MV-4-11 (cell line): ENCODE measurements at regions not wholly inside any gene's neighbourhood (a gene's known extent, or its start where the extent isn't known, plus 50 kb on each side); places are given as distances from the start of the nearest gene placed in this dataset.
A peak's percentile ranks its signal among the peaks of the same experiment; 100 is the strongest.
"Not testable (repeated sequence)": the region's sequence is repeated elsewhere in the genome, so short reads cannot be mapped to it uniquely, and the experiment has no call there.

Experiments
- DNase-seq: peaks from one replicate; lab custom pipeline; 2025; lab: John Stamatoyannopoulos, UW

DNA sequence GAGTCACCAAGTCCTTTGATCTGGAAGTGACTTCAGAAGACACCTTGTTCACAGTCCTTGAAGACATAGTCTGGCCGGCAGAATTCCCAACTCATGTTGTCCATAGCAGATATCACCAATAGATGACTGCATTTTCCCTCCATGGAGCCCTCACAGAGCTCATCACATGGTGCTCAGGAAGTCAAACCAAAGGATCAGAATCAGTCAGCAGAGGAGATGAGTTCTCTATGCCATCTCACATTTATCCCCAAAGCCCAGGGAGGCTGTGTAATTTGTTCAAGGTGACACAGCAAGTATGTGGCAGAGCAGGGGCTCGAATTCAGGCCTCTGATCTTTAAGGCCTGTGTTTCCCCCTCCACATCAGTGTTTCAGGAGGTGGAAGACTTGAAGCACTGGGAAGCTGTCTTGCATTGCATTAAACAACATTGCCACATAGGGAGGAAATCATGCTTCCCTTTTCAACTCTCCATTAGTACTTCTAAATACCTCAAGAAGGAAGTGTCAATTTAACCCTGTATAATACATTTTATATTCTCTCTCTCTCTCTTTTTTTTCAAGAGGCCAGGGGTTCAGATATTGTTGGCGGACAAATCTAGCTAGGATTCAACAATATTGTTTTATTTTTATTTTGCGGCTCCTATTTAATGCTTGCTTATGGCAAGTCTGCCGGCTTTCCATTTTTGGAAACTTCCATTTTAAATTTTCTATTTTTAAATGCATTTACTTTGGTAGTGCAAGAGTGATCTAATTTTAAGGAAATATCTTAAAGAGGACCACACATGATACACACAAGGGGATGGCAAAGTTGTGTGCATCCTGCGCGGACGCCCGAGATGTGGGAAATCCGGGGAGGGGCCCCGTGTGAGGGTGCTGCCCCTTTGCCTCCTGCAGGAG lies 61.9 kb downstream of the NPIPB5 start:
- DNase-seq: peak; percentile 91

DNA sequence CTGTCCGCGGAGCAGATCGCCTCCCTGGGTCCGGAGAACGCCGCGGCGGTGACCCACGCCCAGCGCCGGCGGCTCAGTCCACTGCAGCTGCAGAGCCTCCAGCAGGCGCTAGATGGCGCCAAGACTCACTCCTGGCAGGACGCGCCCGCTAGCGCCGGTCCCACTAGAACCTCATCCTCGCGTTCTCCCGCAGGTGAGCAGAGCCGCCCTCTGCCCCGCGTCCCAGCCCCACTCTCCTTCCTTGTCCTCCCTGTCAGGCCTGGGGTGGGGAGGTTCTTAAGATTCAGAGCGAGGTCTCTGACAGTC lies 62.5 kb downstream of the NPIPB5 start:
- DNase-seq: not testable (repeated sequence)

DNA sequence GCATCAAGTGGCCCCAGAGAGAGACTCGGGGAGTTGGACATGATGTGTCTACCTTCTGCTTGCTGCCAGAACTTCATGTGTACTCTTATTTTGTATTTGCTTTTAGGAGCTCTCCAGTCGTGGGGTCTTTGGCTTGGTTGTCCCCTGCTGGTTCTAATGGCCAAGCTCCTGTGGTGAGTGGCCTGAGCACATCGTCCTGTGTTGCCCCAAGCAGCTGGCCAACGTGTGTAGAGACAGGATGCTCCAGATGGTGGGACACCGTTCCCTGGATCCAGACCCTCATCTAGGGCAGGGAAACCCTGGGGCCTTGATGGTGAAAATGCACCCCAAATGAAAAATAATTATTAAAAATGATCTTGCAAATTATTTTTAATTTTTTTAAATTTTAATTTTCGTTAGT lies 65.8 kb downstream of the NPIPB5 start:
- DNase-seq: not testable (repeated sequence)

DNA sequence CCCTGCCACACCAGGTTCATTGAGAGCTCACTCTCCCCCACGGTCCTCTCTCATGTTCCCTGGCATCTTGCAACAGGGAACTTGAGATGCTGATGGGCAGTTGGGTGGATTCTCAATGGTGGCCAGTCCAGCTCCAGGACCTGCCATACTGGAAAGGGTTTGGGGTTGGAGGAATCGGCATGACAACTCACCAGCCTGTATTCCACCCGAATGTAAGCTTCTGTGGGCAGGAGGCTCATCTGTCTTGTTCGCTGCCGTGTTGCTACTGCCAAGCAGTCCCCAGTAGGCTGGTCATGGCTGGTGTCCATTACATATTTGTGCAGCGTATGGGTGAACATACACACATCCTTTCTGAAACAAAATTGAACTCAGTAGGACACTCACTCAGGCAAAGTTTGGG lies 72.5 kb downstream of the NPIPB5 start:
- DNase-seq: not testable (repeated sequence)

DNA sequence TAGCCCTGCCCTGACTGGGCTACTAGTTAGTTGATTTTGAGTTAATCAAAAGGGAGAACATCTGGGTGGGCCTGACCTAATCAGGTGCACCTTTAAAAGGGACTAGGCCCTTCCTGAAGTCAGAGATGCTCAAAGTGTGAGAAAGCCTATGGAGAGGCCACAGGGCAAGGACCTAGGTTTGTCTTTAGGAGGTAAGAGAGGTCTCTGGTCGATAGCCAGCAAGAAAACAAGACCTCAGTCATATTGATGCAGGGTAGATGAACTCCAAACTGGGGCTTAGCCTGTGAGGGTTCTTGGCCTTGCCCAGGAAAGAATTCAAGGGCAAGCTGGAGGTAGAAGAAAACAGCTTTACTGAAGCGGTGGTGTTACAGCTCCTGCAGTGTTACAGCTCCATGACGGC lies 73.8 kb downstream of the NPIPB5 start:
- DNase-seq: not testable (repeated sequence)

DNA sequence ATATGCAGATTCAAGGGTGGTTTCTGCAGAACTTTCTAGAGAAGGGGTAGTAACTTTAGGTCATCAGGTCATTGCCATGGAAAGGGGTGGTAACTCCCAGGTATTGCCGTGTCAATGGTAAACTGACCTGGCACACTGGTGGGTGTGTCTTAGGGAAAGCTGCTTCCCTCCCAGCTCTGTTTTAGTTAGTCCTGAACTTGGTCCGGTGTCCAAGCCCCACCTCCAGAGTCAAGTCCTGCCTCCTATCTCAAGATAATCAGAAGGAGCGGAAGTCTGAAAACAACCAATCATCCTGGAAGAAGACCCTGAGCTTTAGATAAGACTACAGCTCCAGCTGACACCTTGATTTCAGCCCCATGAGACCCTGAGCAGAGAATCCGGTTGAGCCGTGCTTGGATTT lies 74.2 kb downstream of the NPIPB5 start:
- not testable (repeated sequence) for DNase-seq

DNA sequence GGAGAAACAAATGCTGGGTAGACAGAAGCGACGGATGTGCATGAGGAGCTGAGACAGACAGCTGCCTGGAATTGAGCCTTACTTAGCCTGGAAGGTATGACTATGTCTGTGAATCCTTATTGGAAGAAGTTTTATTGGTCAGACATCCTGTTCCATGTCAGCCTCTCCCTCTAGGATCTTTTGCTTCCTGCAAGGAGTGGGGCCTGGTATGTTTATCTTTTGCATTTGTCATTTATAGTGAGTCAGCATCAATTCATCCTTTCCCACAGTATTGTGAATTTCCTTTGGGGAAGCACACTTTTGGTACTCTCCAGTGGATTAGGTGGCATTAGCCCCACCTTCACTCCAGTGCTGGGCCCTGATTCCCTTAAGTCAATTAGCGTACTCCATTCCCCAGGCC lies 74.7 kb downstream of the NPIPB5 start:
- not testable (repeated sequence) for DNase-seq

DNA sequence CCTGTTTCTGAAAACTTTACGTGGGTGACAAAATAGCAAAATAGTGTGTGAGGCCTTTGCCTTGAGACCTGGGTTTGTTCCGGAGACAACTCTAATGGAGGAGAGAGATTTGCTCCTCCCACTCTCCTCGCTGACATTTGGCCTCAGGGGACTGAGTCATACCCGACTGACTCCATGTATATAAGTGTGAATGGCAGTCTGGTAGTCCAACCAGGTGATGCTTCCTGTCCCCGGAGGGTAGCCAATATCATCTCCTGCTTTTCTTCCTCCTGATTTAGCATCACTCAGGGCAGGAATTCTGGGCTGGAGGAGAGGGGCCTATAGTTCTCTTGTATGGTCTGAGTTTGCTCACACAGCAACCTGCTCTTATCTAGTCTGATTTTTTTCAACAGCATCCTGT lies 76.0 kb downstream of the NPIPB5 start:
- DNase-seq: not testable (repeated sequence)

DNA sequence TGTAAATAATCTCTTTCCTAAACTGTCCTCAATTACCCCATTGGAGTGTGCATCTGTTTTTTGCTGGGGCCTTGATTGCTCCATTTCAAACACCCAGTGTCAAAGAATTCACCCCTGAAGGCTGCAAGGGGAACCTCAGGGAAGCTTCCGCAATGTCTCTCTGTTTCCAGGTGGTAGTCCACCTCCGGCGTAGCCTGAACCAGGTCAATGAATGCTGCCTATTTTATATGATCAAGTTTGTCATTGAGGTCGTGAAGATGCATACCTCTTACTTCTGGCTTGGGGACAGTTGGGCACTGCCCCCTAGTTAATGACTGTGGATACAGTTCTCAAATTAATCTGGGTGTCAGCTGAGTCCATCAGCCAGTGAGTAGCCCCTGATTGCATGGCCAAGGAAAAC lies 79.1 kb downstream of the NPIPB5 start:
- not testable (repeated sequence) for DNase-seq

DNA sequence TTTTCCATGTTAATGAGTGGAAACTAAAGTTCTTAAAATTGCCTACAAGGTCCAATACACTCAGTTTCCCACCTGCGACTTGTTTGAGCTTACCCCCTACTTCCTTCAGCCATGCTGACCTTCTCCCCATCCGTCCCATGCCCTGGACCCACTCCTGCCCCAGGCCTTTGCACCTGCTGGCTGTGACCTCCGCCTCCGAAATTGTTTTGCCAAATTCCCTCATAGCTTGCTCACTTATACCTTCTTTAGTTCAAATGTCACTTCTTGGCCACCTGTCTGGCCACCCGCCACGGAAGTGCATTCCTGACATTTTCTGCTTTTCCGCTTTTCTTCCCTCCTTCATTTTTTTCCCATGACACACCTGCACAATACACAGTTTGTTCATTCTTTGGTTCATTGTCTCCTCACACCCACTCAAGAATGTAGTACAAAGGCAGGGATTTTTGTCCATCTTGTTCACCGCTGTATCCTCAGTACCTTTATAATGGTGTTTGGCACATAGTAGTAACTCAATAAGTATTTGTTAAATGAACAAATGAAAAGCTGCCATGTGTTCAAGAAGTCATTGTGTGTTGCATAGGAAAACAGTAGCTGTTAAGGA lies 85.9 kb downstream of the NPIPB5 start:
- DNase-seq: not testable (repeated sequence)

DNA sequence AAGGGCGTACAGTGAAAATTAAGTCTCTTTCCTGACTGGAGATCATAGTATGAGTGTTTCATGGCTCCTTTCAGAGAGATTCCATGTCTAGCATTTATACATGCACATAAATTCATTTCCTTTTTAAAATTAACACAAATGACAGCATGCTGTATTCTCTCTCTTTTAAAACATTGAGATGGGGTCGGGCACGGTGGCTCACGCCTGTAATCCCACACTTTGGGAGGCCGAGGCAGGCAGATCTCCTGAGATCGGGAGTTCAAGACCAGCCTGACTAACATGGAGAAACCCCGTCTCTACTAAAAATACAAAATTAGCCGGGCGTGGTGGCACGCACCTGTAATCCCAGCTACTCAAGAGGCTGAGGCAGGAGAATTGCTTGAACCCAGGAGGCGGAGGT lies 93.1 kb downstream of the NPIPB5 start:
- not testable (repeated sequence) for DNase-seq

DNA sequence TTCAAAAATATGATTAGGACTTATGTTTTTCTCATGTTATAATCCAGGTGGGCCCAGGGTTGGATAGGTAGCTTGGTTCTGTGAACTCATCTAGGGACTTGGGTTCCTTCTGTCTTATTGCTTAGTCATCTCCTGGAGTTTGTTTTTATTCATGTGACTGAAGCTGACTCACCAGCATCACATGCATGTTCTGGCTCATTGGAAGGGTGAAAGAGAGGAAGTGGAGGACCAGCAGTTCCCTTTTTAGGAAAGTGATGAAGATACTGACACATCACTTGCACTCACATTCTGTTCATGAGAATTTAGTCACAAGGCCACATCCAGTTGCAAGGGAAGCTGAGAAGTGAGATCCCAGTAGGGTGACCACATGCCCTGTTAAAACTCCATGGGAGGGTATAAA lies 95.9 kb downstream of the NPIPB5 start:
- not testable (repeated sequence) for DNase-seq

DNA sequence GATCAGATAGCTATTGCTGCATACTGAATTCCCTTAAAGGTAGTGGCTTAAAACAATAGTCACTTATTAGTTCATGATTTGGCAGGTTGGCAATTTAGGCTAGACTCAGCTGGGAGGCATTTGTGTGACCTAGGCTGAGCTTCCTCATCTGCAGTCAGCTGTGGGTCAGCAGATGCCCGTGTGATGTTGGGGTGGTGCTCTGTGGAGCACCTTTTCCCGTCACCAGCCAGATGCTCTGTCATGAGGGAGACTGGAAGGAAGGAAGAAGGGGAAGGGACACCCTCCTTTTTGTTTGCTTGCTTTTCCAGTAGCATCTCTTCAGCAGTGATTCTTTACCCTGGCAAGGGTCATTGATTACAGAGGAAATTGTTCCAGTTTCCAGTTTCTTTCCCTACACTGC lies 99.1 kb downstream of the NPIPB5 start:
- DNase-seq: not testable (repeated sequence)

DNA sequence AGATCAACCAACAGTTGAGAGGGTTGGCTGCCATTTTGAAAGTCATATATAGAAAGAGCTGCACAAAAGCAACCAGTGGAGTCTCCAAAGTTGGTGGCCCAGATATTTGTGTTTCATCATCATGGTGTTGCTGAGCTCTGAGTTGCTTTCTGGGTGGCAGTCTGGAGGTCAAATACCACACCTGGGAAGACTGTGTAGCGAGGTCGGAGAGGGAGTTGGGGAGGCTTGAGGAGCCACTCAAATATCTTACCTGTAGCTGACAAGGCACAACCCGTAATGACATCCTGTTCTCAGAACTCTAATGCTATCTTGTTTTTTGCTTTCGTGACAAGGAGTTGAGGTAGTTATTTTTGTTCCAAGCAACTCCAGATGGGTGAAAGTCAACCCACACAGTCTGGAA lies 100.4 kb downstream of the NPIPB5 start:
- DNase-seq: not testable (repeated sequence)

DNA sequence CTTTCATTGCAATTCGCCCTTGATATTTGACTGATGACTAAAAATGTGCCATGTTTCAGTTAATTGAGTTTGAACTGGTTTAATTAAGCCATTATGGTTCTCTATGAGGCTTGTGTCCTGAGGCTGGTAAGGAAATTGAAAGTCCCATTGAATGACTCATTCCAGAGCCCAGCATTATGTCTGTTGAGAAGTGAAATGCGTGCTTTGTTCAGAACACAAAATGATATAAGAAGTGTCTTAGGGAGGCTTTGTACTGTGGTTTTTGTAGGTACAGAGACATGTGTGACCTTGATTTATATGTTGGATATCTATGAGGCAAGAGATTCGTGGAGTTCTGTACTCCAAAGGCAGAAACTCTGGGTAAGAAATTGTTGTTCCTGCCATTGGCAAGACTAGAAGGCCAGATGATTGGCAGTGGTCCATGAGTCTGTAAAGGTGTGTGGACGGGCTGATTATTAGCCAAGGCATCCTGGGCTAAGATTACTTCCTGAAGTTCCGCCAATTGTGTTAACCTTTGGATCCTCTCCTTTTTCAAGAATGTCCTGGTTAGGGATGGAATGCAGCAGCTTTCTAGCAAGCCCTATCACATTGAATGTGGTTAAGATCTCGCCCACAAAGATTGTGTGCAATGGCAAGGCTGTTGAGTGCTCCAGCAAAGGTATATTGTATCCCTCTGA lies 103.7 kb downstream of the NPIPB5 start:
- peak; percentile 23 for DNase-seq

DNA sequence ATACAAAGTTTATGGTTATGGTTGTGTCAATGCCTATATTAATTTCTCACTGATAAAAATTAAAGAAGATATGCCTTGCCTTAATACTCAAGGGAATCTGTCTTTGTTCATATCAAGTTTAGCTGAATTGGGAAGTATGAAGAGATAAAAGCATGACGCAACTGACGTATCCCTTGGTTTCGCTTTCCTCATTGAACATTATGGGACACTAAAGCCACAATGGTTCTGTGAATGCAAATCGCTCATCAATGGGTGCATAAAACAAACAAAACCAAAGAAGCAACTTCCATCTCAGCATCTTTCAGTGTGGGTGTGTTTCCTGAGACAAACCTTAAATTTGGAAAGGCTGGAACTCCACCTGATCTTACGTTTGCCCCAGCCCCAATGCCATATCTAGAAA lies 108.2 kb downstream of the NPIPB5 start:
- peak; percentile 49 for DNase-seq

DNA sequence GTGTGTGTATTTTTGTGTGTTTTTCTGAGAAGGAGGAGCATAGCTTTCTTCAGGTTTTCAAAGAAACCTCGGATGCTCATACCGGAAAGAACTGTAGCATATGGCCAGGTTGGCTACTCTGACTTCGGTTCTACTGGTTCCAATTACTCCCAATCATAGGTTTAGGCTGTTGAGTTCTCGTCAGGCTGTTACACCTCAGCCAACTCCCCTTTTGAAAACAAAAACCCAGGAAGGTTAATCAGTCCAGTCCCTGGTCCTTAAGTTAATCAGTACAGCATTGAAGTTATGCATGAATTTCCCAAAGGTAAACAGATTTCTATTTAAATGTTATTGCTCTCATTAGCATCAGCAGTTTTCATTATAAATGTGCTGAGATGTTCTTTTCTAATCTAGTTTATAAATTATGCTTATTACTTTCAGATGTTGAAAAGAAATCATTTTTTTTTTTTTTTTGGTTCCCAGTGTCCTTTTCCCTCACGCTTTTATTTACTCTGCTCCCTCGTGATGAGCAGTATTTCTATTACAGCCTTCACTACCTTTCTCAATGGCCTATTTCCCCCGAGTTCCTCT lies 111.0 kb downstream of the NPIPB5 start:
- no peak for DNase-seq

DNA sequence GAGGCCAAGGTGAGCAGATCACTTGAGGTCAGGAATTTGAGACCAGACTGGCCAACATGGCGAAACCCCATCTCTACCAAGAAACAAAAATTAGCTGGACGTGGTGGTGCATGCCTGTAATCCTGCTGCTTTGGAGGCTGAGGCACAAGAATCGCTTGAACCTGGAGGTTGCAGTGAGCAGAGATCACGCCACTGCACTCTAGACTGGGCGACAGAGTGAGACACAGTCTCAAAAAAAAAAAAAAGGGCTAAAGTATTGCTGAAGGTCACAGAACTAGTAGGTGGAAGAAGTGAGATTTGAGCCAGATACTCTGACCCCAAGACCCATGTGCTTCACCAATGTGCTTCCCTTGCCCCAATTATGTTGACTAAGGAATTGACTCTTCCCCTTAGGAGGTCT lies 112.0 kb downstream of the NPIPB5 start:
- DNase-seq: no peak

DNA sequence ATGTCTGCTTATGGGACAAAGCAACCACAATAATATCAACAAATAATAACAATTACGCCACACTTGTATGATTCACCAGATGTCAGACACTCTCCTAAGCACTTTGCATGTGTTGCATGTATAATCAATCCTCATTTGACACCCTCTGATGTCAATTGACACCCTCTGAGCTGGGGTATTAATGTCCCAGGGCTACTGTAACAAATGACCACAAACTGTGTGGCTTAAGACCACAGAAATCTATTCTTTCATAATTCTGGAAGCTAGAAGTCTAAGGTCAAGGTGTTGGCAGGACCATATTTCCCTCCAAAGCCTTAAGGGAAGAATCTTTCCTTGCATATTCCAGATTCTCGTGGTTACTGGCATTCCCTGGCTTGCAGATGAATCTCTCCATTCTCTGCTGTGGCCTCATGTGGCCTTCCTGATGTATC lies 112.7 kb downstream of the NPIPB5 start:
- DNase-seq: no peak

DNA sequence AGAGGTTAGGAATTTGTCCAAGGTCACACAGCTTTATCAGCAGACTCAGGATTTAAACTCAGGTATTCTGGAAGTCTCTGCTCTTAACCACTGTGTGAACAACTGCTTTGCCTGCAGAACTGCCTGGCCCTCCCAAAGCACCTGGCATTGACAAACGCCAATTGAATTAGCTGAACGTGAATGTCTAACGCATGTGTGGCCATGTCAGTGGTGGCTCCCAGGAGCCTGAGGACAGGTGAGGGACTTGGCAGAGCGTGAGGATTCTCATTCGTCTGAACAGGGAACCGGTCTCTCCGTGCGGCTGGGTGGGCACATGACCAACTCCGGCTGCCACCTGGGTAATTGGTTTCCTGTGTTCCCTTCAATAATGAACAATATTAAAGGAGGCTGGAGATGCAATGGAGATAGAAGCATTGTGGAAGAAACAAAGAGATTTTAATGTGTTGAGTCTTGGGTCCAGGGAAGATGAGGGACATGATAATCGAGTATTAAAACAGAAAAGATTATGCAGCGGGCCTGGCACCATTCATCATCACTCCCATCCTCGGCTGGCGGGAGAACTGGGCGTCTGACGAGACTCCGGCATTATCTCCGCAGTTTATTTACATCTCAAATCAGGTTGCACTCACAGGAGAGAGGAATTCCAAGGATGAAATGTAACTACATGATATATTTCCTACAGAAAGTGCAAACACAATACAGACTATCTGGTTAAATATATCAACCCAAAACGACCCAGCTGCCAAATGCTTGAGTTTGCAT lies 113.5 kb downstream of the NPIPB5 start:
- no peak for DNase-seq

DNA sequence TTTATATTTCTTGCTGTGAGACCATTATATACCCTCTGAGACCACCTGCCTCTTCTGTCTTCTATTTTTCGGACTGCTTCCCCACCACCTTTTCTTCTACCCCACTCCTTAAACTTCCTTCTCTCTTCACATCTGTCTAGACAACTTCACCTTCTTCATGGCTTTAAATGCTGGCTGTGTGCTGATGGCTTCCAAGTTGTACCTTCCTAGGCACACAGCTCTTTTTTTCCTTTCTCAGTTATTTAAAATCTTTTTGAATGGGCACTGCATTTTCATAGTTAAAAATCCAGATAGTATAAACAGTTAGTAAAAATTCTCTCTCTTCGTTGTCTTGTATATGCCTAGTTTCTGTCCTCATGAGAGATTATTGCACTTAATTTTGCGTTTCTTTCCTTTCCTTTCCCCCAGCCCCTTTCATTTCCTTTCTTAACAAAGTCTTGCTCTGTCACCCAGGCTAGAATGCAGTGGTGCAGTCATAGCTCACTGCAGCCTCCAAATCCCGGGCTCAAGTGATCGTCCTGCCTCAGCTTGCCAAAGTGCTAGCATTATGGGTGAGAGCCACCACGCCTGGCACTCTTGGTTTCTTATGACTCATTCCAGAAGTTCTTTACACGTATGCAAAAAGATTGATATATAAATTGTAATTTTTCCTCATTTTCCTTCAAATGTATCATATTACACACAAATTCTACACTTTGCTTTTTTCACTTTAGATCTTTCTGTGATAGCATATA lies 114.3 kb downstream of the NPIPB5 start:
- no peak for DNase-seq
